ENCODE measurements at regions not wholly inside any gene's neighbourhood (a gene's known extent, or its start where the extent isn't known, plus 50 kb on each side); places are given as distances from the start of the nearest gene placed in this dataset.

GRCh38 chr10:76763376-76763775 lies 874.2 kb downstream of the KCNMA1 start:
- Mint-ChIP-seq H3K27ac (no peak overlapping the region), H3K9me3 (peaks cover 6% of the 10 kb centered on the region), H3K4me1 (no peaks in the 10 kb centered on the region), H3K27me3 (no peaks in the 10 kb centered on the region), H3K36me3 (no peaks in the 10 kb centered on the region), H3K4me3 (no peak overlapping the region)
- CTCF ChIA-PET, result no interaction called here
- no peak for DNase-seq

GRCh38 chr10:76759681-76760080 lies 877.9 kb downstream of the KCNMA1 start:
- Mint-ChIP-seq H3K4me1 (no peaks in the 10 kb centered on the region), H3K27me3 (no peaks in the 10 kb centered on the region), H3K9me3 (peaks cover 6% of the 10 kb centered on the region), H3K36me3 (no peaks in the 10 kb centered on the region), H3K4me3 (no peak overlapping the region), H3K27ac (no peak overlapping the region)
- CTCF ChIA-PET, result no interaction called here
- DNase-seq, result no peak

DNA sequence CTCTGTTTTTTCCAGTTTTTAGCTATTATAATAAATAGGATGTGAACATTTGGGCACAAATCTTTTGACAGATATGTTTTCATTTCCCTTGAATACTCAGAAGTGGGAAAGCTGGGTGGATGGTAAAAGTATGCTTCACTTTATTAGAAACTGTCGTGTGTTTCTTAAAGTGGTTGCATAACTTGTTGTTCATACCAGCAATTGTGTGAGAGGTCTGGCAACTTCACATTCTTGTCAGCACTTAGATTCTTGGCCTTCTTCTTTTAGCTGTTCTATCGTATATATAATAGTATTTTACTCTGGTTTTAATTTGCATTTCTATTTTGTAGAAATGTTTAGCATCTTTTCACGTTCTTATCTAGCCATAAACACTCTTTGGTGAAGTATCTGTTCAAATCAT lies 894.4 kb downstream of the KCNMA1 start:
- H3K27me3 Mint-ChIP-seq, result no peaks in the 10 kb centered on the region
- CTCF ChIA-PET, result no interaction called here
- DNase-seq, result no peak
- no peaks in the 10 kb centered on the region for H3K4me1 Mint-ChIP-seq
- no peak overlapping the region for H3K4me3 Mint-ChIP-seq
- no peak overlapping the region for H3K27ac Mint-ChIP-seq
- H3K9me3 Mint-ChIP-seq, result no peaks in the 10 kb centered on the region
- H3K36me3 Mint-ChIP-seq, result no peaks in the 10 kb centered on the region

GRCh38 chr10:76740514-76740913 lies 897.1 kb downstream of the KCNMA1 start:
- Mint-ChIP-seq H3K4me1 (peaks cover 9% of the 10 kb centered on the region), H3K27ac (no peak overlapping the region), H3K27me3 (no peaks in the 10 kb centered on the region), H3K36me3 (no peaks in the 10 kb centered on the region), H3K4me3 (no peak overlapping the region), H3K9me3 (no peaks in the 10 kb centered on the region)
- DNase-seq, result no peak
- CTCF ChIA-PET, result no interaction called here

DNA sequence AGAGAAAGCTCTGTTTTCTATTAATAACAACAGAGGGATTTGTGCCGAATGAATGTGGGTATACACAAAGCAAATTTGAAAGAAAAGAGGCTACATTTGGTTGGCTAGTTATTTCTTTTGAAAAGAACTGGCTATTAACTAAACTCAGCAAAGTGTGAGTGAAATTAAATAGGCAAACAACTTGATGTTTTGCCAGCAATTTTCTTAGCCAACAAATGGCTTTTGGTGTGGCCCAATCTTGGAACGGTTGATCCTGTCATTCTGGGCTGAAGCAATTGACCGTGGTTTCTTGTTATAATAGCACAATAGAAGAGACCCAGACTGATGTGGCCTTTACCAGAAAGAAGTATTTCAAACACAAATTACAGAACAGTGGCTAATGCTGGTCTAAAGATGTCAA lies 898.6 kb downstream of the KCNMA1 start:
- CTCF ChIA-PET, result no interaction called here

GRCh38 chr10:76736815-76737618 lies 900.6 kb downstream of the KCNMA1 start:
- Mint-ChIP-seq H3K4me3 (no peak overlapping the region), H3K27me3 (no peaks in the 10 kb centered on the region), H3K9me3 (peaks cover 4% of the 10 kb centered on the region), H3K27ac (peak overlapping the region; percentile 28), H3K36me3 (no peaks in the 10 kb centered on the region), H3K4me1 (peaks cover 9% of the 10 kb centered on the region)
- DNase-seq, result no peak
- CTCF ChIA-PET, result no interaction called here

More for the DNA sequence above, 898.6 kb downstream of the KCNMA1 start:
- no peaks in the 10 kb centered on the region for H3K27me3 Mint-ChIP-seq
- DNase-seq, result no peak
- H3K36me3 Mint-ChIP-seq, result no peaks in the 10 kb centered on the region
- H3K9me3 Mint-ChIP-seq, result peaks cover 3% of the 10 kb centered on the region
- H3K4me3 Mint-ChIP-seq, result no peak overlapping the region
- H3K27ac Mint-ChIP-seq, result no peak overlapping the region
- peaks cover 9% of the 10 kb centered on the region for H3K4me1 Mint-ChIP-seq

DNA sequence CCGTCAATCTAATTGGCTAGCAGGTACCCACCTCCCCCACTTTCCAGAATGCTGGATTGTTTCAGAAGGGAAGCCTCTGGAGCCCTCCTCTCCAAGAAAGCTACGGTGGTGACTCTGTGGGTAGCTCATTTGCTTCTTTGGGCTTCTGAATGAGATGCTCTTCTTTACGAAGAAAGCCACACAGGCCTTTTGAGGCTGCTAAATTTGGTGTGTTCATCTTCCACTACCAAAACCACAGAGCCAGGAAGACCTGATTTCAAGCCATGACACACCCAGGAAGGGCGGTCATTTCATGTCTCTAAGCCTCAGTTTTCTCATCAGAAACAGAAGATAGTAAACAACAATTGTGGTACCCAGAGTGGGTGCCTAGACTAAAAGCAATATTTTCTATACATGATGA lies 901.2 kb downstream of the KCNMA1 start:
- Mint-ChIP-seq H3K27me3 (no peaks in the 10 kb centered on the region), H3K4me3 (no peak overlapping the region), H3K9me3 (peaks cover 8% of the 10 kb centered on the region), H3K4me1 (peaks cover 9% of the 10 kb centered on the region), H3K27ac (peak overlapping the region; percentile 28), H3K36me3 (no peaks in the 10 kb centered on the region)
- CTCF ChIA-PET, result no interaction called here
- no peak for DNase-seq

GRCh38 chr10:76735866-76736265 lies 901.7 kb downstream of the KCNMA1 start:
- no peak overlapping the region for H3K4me3 Mint-ChIP-seq
- H3K27ac Mint-ChIP-seq, result no peak overlapping the region

DNA sequence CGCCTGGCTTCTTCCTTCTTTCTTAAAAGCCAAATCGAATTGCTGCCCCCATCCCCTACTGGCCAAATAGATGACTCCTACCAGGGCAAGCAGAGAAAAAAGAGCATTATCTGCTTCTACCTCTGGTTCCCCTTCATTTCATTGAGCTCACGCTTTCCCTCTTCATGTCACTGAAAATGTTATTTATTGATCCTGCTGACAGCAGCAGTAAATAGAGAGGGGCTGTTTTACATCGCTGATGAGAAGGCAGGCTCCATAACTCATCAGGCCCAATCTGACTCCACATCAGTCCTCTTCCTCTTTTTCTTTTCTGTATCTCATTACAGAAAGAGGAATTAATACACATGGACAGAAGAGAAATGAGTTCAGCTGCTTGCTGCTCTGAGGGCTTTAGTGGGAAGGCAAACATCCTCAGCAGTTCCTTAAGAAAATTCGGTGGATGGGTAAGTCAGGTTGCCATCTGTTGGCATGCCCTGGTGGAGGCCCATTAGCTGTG lies 904.1 kb downstream of the KCNMA1 start:
- no peak overlapping the region for H3K4me3 Mint-ChIP-seq
- CTCF ChIA-PET, result no interaction called here
- H3K27ac Mint-ChIP-seq, result no peak overlapping the region
- no peaks in the 10 kb centered on the region for H3K27me3 Mint-ChIP-seq
- peaks cover 16% of the 10 kb centered on the region for H3K9me3 Mint-ChIP-seq
- DNase-seq, result no peak
- no peaks in the 10 kb centered on the region for H3K36me3 Mint-ChIP-seq
- H3K4me1 Mint-ChIP-seq, result peaks cover 9% of the 10 kb centered on the region

More at GRCh38 chr10:76735866-76736265, 901.7 kb downstream of the KCNMA1 start:
- Mint-ChIP-seq H3K36me3 (no peaks in the 10 kb centered on the region), H3K4me1 (peaks cover 9% of the 10 kb centered on the region), H3K9me3 (peaks cover 11% of the 10 kb centered on the region), H3K27me3 (no peaks in the 10 kb centered on the region)
- CTCF ChIA-PET, result no interaction called here
- DNase-seq, result no peak

DNA sequence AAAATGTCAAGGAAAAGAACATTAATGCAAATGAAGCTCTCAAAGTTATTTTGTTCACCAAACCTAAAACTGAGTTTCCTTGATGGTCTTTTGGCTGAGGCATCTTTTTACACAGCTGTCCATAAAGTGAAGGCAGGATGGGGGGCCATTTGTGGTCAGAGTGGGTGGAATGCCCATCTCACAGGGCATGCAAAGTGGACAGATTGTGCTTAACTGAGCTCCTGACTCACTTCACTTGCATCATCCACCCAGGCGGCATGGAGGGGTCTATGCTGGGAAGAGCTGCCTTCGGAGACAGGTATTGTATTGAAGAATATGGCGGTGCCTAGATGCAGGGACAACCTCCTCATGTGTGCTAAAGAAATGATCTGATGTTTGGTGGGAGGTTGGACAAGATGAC lies 905.3 kb downstream of the KCNMA1 start:
- peaks cover 9% of the 10 kb centered on the region for H3K4me1 Mint-ChIP-seq
- no peaks in the 10 kb centered on the region for H3K36me3 Mint-ChIP-seq
- no peak for DNase-seq
- H3K4me3 Mint-ChIP-seq, result no peak overlapping the region
- CTCF ChIA-PET, result no interaction called here
- H3K27me3 Mint-ChIP-seq, result no peaks in the 10 kb centered on the region
- no peak overlapping the region for H3K27ac Mint-ChIP-seq
- peaks cover 16% of the 10 kb centered on the region for H3K9me3 Mint-ChIP-seq

DNA sequence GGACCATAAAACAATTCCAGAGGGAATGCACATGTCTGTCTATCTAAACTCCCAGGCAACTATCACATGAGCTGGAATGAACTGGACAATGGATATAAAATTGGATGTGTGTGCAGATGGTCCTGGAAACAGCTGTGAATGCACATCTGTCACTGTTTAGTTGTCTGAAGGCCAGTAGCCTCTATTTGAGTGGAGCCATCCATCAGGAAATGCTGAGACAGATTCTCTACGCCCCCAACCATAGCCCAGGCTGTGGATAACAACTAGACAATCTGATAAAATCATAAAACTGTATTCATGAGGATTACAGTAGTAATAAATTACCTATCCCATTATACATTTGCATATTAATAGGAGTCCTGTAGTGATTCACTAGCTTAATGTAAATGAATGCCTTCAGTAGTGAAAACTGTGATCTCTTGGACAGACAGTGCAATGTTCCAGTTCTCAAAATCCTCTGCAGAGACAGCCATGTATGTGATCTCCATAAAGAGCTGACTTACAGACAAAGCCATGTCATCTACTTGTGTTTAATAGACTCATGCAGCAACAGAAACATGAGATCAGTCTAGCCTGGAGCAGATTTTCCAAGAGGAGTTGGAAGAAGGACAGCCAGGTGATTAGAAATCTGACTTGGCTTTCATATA lies 907.6 kb downstream of the KCNMA1 start:
- no peaks in the 10 kb centered on the region for H3K27me3 Mint-ChIP-seq
- CTCF ChIA-PET, result no interaction called here
- no peak overlapping the region for H3K27ac Mint-ChIP-seq
- H3K36me3 Mint-ChIP-seq, result no peaks in the 10 kb centered on the region
- no peaks in the 10 kb centered on the region for H3K4me1 Mint-ChIP-seq
- no peak for DNase-seq
- peaks cover 16% of the 10 kb centered on the region for H3K9me3 Mint-ChIP-seq
- H3K4me3 Mint-ChIP-seq, result no peak overlapping the region

- Mint-ChIP-seq H3K4me3 (no peak overlapping the region), H3K27me3 (no peaks in the 10 kb centered on the region), H3K36me3 (no peaks in the 10 kb centered on the region), H3K4me1 (no peaks in the 10 kb centered on the region), H3K27ac (no peak overlapping the region), H3K9me3 (peaks cover 15% of the 10 kb centered on the region)
- no peak for DNase-seq
- CTCF ChIA-PET, result no interaction called here
These were observed 908.3 kb downstream of the KCNMA1 start for GRCh38 chr10:76729346-76729745.

- H3K36me3 Mint-ChIP-seq, result no peaks in the 10 kb centered on the region
- no peak overlapping the region for H3K4me3 Mint-ChIP-seq
- no peak for DNase-seq
- no peak overlapping the region for H3K27ac Mint-ChIP-seq
- no peaks in the 10 kb centered on the region for H3K4me1 Mint-ChIP-seq
- H3K9me3 Mint-ChIP-seq, result peaks cover 13% of the 10 kb centered on the region
- CTCF ChIA-PET, result no interaction called here
- H3K27me3 Mint-ChIP-seq, result no peaks in the 10 kb centered on the region
These were observed 910.6 kb downstream of the KCNMA1 start for GRCh38 chr10:76727038-76727437.

DNA sequence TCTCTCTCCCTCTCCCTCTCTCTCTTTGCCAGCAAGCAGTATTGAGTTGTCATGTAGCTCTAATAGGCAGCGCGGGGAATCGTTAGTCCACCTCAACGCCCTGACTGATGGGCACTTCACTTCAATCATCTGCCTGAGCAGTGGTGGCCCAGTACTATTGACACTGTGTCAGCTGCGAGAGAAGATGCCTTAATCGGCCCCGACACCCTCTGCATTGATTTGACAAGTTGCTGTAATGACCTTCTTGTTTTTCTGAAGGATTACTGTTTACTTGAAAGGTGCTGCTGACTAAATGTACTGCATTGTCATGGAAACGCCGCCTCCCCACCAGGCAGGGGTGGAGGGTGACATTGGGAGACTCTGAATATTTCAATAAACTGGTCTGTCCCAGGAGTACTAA lies 913.8 kb downstream of the KCNMA1 start:
- CTCF ChIA-PET, result no interaction called here
- Mint-ChIP-seq H3K4me1 (no peaks in the 10 kb centered on the region), H3K36me3 (no peaks in the 10 kb centered on the region), H3K9me3 (no peaks in the 10 kb centered on the region), H3K27ac (no peak overlapping the region), H3K27me3 (no peaks in the 10 kb centered on the region), H3K4me3 (no peak overlapping the region)
- no peak for DNase-seq

GRCh38 chr10:76721891-76722505 lies 915.6 kb downstream of the KCNMA1 start:
- H3K27ac Mint-ChIP-seq, result no peak overlapping the region
- no peaks in the 10 kb centered on the region for H3K9me3 Mint-ChIP-seq
- DNase-seq, result no peak
- no peaks in the 10 kb centered on the region for H3K4me1 Mint-ChIP-seq
- no peaks in the 10 kb centered on the region for H3K27me3 Mint-ChIP-seq
- no peak overlapping the region for H3K4me3 Mint-ChIP-seq
- no peaks in the 10 kb centered on the region for H3K36me3 Mint-ChIP-seq
- CTCF ChIA-PET, result no interaction called here

All from activated naive CD4-positive, alpha-beta T cell treated with anti-CD3 and anti-CD28 coated beads, Interleukin-2, amount 10 ng/mL, durations not matched to agents 7 days and 5 days (primary cell).